HG03025 (cell line): ENCODE measurements at regions not wholly inside any gene's neighbourhood (a gene's known extent, or its start where the extent isn't known, plus 50 kb on each side); places are given as distances from the start of the nearest gene placed in this dataset.

Source experiments
- ATAC-seq: cut with Tn5 transposase; IDR thresholded peaks from one replicate; pipeline ENCODE4 v1.9.1; 2021; ENCODE audit warnings: mild to moderate bottlenecking, moderate library complexity; ENCODE audit not compliant: unreplicated experiment, low FRiP score

DNA sequence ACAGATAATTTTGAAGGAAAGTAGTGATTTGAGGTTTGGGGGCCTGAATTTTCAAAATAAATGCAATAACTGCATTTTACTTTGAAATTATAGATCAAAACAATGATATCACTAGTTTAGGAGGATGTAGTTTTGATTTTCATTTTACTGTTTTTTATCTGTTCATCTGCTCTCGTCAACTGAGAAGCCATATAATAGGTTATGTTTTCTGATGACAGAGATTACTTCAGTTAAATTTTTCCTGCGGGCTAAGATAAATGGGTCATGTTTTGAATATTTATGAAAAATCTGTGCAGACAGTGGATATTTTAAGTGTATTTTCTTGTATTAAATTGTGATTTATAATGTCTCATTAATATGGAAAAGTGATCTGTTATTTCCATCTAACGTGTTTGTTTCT is 573.4 kb downstream of the CPS1 start:
- ATAC-seq, result no peak

DNA sequence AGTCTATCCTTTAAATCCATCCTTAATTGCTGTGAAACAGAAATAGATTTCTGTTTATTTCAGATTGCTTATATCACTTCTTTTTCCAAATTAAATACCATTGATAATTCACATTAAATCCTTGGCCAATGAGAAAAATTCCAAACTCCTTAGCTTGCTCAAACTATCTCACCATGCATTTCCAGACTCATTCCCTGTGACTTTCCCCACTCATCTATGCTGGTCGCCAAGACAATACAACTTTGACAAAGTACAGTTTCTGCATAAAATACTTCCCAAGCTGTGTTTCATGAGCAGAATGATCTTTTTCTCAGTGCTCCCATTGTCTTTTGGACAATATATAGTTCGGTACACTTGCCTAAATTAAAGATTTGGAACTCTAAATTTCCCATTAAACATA is 575.6 kb downstream of the CPS1 start:
- ATAC-seq, result no peak

DNA sequence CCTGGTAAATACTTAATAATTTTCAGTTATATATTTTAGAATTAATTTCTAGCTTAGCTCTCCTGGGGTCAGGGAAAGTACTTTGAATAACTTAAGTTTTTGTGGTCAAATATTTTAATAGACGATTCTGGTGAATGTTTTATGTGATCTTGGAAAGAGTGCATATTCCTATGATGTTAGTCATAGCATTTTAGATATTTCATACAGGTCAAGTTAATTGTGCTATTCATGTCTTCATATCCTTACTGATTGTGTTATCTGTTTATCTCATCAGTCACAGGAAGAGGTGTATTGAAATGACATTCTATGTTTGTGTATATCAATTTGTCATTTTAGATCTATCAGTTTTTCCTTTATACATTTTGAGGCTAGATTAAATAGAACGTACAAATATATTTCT is 576.2 kb downstream of the CPS1 start:
- ATAC-seq, result no peak

DNA sequence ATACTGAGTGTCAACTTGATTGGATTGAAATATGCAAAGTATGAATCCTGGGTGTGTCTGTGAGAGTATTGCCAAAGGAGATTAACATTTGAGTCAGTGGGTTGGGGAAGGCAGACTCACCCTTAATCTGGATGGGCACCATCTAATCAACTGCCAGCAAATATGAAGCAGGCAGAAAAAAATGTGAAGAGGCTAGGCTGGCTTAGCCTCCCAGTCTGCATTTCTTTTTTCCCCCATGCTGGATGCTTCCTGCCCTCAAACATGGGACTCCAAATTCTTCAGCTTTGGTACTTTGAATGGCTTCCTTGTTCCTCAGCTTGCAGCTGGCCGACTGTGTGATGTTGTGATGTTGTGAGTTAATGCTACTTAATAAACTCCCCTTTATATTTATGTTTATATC is 577.4 kb downstream of the CPS1 start:
- no peak for ATAC-seq

DNA sequence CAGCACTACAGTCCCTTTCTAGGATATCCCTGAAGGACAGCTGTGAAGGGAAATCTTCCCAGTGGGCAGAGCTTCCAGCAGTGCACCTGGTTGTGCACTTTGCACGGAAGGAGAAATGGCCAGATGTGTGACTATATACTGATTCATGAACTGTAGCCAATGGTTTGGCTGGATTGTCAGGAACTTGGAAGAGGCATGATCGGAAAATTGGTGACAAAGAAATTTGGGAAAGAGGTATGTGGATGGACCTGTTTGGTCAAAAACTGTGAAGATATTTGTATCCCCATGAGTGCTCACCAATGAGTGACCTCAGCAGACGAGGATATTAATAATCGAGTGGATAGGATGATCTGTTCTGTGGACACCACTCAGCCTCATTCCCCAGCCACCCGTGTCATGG is 582.2 kb downstream of the CPS1 start:
- no peak for ATAC-seq

DNA sequence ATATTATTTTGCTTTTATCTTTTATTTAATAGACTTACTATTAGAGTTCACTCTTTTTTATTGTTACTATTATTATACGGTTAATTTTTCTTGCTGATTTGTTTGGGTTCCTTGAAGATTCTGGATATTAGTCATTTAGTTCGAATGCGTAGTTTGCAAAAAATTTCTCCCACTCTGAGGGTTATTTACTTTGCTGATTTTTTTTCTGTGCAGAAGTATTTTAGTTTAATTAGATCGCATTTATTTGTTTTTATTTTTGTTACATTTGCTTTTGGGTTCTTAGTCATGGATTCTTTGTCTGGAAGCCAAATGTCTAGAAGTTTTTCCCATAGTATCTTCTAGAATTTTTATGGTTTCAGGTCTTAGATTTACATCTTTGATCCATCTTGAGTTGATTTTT is 585.2 kb downstream of the CPS1 start:
- no peak for ATAC-seq

DNA sequence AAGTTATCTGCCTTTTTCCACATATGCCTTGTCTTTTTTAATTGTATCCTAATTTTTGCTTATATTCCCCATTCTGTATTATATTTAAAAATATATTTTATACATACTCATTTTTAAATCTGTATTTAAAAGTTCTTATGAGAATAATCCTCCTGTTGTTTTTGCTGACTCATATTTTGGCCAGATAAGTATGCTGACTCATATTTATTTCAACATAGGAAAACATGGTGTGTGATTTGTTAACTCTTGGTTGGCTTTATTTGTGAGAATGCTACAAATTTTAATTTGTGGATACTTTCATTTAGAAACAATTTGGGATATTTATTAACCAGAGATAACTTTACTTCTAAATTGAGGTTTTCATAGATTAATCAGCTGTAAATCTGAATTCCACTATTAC is 587.7 kb downstream of the CPS1 start:
- ATAC-seq, result no peak

DNA sequence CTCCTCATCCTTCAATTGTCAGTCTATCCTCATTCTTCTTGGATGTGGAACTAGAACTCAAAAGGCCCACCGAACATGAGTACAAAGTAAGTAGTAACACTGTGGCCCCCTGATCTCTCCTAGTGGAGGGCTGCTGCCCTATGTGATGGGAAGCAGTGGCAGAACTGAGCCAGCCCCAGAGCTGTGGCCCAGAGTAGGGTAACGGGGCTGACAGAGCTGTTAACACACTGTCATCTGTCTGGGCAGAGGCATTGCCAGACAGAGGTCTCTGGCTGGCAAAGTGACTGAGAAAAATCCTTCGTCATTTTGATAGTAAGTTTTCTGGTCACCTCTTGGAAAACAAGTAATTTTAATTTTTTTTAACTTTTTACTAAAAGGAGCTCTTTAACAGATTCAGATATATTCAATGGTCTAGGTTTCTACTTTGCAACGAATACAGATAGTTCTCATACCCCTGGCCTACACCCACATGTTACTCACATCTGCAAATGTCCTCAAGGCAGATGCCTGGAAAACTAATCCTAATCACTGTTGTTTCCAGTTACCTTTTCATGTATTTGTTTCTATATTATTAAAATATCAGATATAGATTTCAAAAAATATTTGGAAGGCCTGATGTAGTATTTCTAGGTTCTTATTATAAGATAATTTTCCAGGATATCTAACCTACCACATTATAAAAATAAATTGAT is 588.7 kb downstream of the CPS1 start:
- no peak for ATAC-seq

DNA sequence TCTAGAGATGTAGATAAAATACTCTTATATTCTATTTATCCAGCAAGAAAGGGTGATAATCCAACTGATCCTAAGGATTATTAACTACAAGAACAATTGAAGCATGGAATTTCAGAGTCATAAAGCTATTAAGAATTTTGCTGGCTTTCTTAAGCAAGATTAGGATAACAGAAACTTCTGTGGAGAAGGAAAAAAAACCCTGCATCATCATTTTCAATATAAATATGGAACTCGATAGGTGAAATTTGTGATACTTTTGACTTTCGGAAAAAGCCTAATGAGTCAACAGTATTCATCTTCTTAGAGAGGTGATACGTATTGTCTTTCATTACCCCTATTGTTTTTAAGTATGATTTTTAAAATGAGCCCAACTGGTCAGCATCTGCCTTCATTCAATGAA is 593.3 kb downstream of the CPS1 start:
- no peak for ATAC-seq

DNA sequence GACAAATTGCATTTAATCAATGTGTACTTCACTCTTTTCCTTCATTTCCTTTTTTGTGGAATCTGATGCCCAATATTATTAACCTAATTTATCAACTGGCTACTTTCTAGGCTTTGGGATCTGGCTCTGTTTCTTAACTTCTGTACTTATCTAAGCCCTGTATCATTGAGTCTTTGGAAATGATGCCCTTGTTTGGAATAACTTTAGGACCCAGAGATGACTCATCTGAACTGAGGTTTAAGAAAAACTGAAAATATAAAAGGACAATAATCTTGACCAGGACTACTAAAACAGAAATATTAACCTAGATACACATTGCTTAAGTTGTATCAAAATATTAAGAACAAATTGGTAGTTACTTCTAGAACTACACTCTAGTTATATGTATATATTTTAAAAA is 600.8 kb downstream of the CPS1 start:
- ATAC-seq, result no peak

DNA sequence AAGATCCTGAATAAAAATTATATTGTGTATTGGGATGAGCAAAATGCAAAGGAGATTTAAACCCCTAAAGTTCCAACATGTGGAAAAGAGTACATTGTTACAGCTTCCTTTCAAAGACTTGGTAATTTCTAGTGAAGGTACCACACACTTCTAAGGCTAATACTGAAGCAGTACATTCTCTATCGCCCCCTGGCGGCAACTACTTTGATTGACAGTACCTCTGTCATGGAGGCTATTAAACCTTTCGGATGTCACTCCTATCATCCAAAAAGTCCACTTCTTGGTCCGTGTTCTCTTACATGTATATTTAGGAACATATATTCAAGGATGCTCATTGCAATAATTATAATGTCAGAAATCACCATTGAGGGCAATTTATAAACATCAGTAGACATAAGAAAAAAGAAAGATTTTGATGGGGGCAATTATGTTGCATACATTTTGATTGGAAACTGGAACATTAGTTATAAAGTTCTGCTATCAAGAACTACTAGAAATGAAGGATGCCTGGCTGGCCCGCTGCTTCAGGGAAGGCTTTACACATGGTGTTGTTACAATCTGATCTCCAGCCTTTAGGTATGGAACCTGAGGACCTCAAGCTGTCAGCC is 601.6 kb downstream of the CPS1 start:
- peak; percentile 99 for ATAC-seq

DNA sequence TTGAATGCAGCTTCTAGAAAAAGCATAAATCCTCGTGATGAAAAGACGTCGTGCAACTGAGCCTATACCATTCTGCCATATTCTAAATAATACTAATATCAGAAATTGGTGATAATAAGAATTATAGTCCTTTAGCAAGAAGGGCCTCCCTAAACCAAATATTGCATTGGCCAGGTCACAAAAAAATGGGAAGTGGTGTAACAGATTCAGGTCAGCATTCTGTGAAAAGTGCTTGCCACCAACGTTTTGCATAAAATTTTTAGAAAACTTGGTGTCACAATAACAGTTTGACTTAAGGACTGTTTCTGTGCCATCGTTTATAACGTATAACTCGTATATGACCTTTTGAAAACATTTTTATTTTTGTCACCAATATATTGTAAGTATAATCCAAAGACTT is 603.6 kb downstream of the CPS1 start:
- no peak for ATAC-seq

DNA sequence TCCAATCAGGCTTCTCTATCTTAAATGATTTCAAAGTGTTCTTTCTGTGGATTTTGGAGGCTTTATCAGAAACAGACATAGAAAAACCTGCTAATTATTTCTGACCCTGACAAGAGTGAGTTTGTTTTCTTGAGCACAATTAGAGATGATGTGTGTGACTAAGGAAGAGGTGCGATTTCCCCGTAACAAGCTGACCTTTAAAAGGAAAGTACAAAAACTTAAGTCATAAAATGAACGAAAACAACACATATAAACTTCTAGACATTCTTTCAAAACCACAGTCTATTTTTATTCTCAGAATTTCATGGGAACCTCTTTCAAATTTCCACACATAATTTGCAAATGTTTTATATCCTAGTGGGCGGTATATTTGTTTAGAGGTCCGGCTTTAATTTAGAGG is 604.8 kb downstream of the CPS1 start:
- no peak for ATAC-seq

DNA sequence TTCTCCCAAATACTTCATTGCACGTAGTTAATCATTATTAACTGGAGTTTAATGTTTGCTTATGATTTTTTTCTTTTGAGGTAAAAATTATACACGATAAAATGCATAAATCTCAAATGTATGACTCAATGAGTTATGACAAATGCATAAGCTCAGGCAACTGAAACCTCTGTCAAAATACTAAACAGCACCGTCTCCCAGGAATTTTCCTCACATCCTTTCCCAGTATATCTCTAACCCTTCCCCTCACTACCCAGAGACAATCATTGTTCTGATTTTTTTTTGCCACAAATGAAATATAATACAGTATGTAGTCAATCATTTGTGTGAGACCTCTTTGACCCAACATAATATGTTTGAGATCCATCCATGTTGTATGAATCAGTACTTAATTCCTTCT is 606.5 kb downstream of the CPS1 start:
- no peak for ATAC-seq

DNA sequence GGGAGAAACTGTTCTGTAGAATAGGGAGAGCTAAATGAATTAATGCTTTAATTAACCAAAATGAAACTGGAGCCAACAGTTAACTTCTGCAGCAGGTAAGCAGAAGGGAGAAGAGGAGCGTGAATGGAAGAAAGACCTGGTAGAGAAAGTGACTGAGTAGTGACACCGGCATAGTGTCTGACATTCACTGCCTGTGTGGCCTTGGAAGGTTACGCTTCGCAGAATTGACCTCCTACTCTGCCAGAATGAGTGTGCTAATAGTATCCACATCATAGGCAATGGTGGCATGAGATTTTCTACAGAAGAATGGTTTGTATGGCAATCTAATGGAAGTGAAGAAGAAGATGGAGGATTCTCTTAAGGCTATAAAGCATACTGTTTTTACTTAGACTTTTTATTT is 614.4 kb downstream of the CPS1 start:
- ATAC-seq, result no peak

DNA sequence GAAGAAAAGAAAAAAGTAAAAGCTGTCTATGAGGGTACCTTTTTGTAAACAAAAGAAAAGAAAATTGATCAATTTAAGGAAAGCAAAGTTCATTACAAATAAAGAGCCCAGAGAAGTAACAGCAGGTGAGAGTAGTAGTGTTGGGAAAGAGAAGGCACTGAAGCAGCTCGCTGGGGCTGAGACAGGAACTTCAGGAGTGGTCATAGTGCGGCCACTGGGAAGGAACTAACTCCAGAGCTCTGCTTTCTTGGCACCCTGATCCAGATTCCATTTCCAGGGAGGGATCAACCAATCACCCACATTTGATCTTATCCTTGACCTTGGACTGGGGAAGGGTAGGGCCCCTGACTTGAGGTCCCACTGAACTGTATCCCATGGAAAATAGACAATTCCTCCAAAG is 617.6 kb downstream of the CPS1 start:
- ATAC-seq, result no peak

DNA sequence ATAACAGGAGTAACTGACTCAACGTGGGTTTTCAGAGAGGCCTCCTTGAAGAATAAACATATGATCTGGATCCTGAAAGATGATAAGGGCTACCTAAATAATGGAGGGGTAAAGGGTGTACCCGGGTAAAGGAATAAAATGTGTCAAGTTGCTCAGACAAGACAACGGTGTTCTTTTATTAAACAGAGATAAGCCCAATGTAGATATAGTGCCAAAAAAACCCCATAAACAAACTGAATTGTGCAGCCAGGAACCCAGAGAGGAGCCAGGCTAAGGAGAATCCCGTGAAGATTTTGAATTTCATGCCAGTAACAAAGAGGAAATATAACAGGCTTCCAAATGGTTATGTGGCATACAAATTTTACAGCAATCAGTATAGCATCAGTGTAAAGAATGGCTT is 618.2 kb downstream of the CPS1 start:
- no peak for ATAC-seq

DNA sequence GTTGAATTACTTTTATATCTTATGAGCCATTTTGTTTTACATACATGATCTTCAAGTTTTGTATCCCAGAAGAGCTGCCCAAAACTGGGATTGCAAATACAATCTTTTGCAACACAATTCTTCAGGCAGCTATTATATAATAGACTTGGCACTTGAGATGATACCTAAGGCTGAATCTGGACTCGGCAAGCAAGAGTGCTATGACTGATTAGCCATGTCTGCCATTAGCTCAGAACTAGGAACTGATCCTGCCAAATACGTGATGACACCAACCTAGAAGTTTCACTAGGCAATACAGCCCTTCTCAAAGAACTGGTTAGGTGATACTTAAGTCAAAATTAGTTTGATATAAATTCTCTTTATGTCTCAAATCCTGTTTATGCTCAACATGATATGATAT is 619.6 kb downstream of the CPS1 start:
- no peak for ATAC-seq

DNA sequence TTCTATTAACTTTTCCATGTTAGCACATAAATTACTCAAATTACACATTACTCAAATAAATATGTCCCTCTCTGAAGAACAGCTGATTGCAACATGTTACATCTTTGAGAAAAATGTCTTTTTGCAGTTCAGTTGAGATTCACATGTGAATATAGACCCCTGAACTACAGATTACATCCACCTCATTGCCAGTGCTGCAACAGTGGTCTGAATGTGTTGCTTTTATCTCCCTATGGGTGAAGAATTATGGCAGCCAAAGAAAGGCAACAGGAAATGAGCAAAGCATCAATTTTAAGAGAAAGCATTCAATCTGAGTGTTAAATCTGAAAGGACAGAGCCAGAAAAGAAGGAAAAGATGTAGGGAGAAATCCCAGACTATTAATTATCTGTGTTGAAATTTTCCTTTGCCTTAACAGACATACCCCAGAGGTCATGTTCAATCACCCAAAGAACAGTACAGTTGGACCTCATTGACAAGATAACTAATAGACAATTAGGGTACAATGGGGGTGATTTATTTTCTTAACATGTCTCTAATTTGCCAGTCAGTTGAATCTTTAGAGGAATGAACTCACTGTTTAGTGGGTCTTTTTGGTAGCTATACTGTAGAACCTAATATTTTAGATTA is 620.2 kb downstream of the CPS1 start:
- no peak for ATAC-seq

DNA sequence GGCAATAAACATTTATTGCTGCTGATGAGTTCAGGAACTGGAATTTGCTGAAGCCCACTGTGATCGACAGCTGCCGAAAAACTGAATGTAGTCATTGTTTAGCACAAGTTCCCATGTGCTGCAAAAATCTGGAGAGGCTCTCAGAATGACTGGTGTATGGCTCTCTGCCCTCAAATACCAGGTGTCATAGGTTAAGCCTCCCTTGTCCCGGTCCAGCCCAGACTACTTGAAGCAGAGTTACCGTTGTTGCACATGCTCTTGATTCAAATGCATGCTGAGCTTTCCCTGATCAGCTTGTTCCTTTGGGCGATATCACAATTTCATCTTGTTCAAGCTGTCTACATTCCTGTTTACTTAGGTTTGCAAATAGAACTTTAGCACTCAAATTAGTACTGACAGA is 625.2 kb downstream of the CPS1 start:
- ATAC-seq, result no peak

DNA sequence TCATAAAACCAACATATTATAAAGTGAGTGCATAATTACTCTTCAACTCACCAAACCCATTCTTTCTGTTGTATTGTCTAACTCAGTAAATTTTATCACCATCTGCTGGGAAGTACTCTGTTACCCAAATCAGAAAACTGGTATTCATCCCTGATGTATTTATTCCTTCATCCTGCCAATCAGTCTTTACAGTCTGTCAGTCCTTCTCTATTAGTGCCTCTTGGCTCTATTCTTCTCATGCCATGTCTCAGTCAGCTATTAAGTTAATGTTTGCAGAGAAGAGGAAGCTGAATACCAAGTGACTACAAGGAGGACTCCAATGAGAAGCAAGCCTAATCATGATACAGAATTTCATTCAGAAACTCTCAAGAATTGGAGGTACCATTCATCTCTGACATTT is 631.2 kb downstream of the CPS1 start:
- ATAC-seq, result no peak

DNA sequence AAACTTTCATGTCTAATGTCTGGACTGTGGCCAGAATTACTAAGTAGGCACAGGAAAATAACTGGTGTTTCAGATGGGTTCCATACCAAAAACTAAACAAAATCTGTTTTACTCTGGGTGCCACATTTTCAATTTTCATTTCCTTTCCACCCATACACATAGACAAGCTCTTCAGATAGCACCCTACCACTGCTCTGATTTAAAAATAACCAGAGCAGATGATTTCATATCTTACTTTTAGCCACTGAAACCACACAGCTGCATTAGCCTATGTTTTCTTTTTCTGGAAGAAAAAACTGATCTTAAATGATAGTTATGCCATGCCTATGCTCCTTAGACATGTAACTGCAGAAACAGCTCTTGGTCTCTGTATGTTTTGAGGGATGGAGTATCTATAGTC is 647.6 kb downstream of the CPS1 start:
- ATAC-seq, result peak; percentile 99
